Jurkat, Clone E6-1 (cell line): ENCODE measurements at regions not wholly inside any gene's neighbourhood (a gene's known extent, or its start where the extent isn't known, plus 50 kb on each side); places are given as distances from the start of the nearest gene placed in this dataset.

Experiments
- DNase-seq: peaks from one replicate; pipeline ENCODE4 v3.0.0-alpha.2; 2011; ENCODE audit warnings: low read depth, low spot score
- H3K4me3 ChIP-seq: 2 replicates; pipeline ENCODE4 v1.5.1; 2011; ENCODE audit warnings: mild to moderate bottlenecking, low read length, control low read depth, moderate library complexity

- H3K4me3 ChIP-seq: peak overlapping the region; percentile 64
- peak; percentile 50 for DNase-seq
Observed at GRCh38 chr18:46333431-46334135, 229.4 kb downstream of the HAUS1 start.

DNA sequence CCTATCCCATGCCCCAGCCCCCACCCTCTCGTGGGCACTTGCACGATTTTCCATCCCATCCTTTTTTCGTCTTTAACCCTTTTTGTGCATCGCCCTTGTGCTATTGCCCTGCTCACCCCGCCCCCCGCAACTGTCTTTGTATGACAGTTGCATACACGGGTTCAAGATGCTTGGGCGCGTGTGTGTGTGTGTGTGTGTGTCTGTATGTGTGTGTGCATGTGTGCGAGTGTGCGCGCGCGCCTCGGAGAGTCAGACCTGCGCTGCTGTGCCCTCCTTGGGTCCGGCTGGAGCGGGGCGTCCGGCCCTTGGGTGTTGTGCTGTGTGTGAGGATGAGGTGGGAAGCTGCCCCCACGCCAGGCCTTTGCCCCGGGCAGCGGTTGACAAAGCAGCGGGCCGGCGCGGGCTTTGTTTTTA is 230.7 kb downstream of the HAUS1 start:
- DNase-seq: peak; percentile 17
- H3K4me3 ChIP-seq: peak overlapping the region; percentile 64

GRCh38 chr18:46335534-46336101 is 231.4 kb downstream of the HAUS1 start:
- no peak overlapping the region for H3K4me3 ChIP-seq
- no peak for DNase-seq

DNA sequence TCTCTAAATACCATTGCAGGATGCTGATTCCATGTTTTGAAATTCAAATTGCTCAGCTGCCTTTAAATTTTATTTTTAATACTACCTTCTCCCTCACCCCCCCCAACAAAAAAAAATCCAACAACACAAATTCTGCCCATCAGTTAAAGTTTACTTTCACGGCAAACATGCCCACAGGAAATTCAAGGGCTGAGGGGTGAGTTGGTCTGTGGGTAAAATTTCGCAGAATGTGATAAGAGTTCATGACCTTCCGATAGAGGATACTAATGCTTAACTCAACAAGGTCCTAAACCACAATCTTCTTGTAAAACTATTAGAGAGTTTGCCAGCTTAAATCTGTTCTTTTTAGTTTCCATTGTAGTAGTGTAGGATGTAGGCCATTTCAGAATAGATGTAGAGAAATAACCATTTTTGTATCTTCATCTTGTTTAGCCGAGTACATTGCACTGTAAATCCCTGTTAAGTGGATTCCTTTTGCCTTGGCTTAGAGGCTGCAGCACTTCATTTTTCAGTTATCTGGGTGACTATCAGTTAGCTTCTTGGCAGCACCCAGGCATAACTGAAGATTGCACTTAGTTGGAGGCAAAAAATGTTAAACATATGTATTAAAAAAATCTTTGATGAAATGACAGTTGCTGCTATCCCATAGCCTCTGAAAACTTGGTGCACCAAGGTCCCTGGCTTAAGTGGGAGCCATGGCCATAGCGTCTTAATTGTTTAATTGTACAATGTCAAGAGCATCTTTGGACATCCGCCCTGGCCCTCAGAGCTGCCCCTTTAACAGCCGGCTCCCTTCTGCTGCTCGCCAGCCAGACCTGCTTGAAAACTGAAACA is 232.3 kb downstream of the HAUS1 start:
- DNase-seq: no peak
- H3K4me3 ChIP-seq: no peak overlapping the region

DNA sequence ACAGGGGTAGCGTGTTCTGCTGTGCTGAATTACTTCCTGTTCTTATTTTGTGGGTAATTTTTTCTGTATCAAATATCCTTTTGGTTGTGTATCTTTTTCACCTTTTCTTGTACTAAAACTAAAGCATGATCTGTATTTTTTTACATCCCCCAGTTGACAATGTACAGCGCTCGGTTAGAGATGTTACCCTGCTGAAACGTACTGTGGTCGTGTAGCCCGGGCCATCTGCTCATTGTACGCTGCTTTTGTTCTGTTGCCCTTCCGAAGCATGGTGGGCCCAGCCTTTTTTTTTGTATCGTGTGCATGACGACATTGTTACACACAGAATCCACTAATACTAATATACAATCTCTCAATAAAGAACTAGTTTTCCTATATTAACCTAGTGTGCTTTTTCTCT is 233.1 kb downstream of the HAUS1 start:
- DNase-seq: no peak
- H3K4me3 ChIP-seq: no peak overlapping the region

GRCh38 chr18:46338205-46338604 is 234.0 kb downstream of the HAUS1 start:
- DNase-seq: no peak

GRCh38 chr18:46338766-46339165 is 234.6 kb downstream of the HAUS1 start:
- no peak for DNase-seq
- no peak overlapping the region for H3K4me3 ChIP-seq

More at GRCh38 chr18:46338205-46338604, 234.0 kb downstream of the HAUS1 start:
- H3K4me3 ChIP-seq: no peak overlapping the region

GRCh38 chr18:46340716-46341115 is 236.5 kb downstream of the HAUS1 start:
- no peak for DNase-seq
- no peak overlapping the region for H3K4me3 ChIP-seq

- no peak overlapping the region for H3K4me3 ChIP-seq
- no peak for DNase-seq
Observed at GRCh38 chr18:46341986-46342525, 237.9 kb downstream of the HAUS1 start.

DNA sequence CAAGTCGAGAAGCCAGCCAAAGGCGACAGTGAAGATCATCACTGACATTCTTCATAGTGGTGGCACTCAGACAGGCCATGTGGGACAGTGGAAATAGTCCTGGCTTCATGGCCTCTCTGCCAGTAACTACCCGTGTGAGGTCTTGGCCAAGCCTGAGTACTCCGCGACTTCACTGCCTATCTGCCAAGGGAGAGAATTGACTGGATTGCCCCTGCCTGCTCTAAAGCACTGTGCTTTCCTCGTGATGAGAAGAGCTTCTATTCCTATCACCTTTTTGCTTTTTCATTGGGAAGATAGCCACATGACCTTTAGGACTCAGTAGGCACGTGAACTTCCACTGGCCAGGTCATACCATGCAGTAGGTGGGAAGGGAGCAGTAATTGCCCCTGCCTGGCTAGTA is 239.3 kb downstream of the HAUS1 start:
- DNase-seq: no peak
- H3K4me3 ChIP-seq: no peak overlapping the region

DNA sequence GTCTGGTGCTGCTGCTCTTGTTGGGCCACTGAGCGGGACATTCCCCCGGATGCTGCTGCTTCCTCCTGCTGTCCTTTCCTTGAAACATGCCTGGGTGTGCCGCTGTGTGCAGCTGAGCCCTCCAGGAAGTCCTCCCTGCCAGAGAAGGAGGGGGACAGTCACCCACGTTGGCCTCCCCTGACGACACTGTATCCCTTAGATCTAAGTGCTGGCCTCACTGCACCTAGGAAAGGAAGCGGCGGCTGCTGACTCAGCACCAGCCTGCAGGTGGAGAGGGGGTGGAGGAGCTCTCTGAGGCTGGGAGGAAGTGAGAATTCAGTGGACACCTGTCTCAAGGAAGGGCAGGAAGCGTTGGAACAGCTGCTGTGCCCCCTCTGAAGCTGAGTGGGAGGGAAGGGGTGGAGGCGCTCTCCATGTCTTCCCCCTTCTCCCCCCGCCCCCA is 239.8 kb downstream of the HAUS1 start:
- peak; percentile 87 for DNase-seq
- H3K4me3 ChIP-seq: no peak overlapping the region

- no peak for DNase-seq
- H3K4me3 ChIP-seq: no peak overlapping the region
Observed at GRCh38 chr18:46344416-46345180, 240.4 kb downstream of the HAUS1 start.

DNA sequence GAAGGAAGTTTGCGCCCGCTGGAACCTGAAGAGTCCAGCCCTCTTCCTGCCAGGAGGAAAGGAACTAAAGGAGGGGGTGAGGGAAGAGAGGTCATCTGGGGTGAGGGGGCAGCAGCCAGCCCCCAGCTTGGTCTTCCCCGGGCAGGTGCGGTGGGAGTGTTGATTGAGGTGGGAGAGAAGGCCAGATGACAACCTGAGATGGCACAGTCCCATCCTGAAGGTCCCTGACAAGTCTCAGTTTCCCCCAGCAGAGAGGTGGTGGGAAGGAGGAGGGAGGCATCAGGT is 240.9 kb downstream of the HAUS1 start:
- no peak overlapping the region for H3K4me3 ChIP-seq
- DNase-seq: no peak

DNA sequence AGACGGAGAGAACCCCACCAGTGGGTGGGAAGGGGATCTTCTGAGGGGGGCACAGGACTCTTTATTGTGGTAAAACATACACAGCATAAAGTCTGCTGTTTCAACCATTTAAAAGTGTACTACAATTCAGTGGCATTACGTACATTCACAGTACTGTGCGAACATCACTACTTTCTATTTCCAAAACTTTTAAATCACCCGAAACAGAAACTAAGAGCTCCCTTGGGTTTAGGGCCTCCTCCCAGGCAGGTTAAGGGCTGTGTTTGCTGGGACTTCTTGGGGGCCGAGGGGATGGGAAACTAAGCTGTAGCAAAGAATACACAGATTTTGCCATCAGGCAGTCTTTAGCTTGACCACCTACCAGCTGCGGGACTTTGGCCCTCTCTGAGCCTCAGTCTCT is 242.0 kb downstream of the HAUS1 start:
- DNase-seq: no peak

GRCh38 chr18:46346896-46347630 is 242.9 kb downstream of the HAUS1 start:
- DNase-seq: no peak
- no peak overlapping the region for H3K4me3 ChIP-seq

More for the DNA sequence above, 242.0 kb downstream of the HAUS1 start:
- H3K4me3 ChIP-seq: no peak overlapping the region

DNA sequence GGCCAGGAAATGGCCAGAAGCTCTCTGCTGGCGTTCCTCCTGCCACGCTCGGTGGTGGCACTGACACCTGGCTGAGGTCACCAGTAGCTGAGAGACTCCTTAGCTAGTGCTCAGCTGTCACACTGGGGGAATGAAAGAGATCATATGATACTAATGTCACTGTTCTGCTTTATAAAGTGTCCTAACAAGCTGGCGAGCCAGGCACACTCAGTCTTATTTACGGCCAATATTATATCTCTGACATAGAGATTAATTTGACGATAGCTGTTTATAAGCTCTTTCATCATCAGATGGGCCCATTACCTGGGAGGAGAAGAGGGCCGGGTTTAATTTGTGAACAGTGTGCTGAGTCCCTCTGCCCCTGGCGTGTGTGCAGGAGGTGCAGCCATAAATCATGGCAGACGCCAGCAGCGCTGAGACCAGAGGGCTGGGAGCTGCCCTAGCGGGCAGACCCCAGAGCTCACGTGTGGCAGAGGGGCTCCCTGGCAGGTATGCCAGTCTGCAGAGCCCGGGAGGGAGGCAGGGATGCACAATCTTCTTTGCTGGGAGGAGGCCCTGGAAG is 246.5 kb downstream of the HAUS1 start:
- H3K4me3 ChIP-seq: no peak overlapping the region
- DNase-seq: no peak

DNA sequence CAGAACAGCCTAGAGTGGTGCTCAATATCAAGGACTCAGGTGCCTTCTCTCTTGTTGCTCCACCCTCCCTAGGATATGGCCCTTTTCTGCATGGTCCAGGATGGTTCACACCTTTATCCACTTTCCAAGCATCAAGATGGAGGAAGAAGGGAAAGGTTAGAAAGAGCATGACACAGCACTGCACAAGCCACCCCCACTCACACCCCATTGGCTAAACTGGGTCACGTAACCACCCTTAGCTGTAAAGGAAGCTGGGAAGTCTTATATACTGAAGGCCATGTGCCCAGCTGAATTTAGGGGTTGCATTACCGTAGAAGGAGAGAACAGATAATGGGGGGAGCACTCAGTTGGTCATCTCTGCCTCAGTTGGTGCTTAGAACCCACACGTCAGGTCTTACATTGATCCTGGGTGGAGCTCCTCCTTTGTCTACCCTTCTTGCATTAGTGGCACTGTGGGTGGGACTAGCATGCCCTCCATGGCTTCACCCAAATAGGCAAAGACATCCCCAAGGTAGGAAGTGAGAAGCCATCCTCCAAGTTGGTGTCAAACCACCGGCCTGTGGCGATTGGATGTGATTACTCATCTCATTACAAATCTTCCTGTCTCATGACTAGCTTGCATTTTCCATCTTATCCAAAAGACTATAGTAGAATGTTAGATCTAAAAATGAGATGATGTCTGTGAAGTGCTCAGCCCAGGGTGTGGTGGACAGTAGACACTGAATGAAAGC is 248.5 kb downstream of the HAUS1 start:
- no peak for DNase-seq
- no peak overlapping the region for H3K4me3 ChIP-seq

DNA sequence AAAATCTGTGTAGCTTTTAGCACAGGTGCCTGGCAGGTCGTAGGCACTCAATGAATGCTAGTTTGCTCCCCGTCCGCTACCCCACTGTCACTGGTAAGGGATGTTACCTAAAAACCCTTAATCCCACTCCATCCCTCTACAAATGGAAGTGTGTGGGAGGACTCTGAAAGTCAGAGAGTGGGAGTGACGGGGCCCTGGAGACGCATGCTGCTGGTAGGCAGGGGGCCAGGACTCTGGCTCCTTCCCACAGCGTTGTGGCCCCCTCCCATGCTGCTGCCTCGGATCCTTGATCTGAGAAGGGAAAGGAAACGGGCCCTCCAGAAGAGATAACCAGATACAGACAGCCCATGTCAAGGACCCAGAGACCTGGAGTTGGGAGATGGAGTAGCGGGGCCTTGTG is 249.3 kb downstream of the HAUS1 start:
- no peak overlapping the region for H3K4me3 ChIP-seq
- DNase-seq: no peak
